HG02884 (cell line): ENCODE measurements at regions not wholly inside any gene's neighbourhood (a gene's known extent, or its start where the extent isn't known, plus 50 kb on each side); places are given as distances from the start of the nearest gene placed in this dataset.
"Not testable (repeated sequence)": the region's sequence is repeated elsewhere in the genome, so short reads cannot be mapped to it uniquely, and the experiment has no call there.

Experiments
- ATAC-seq: cut with Tn5 transposase; IDR thresholded peaks from one replicate; pipeline ENCODE4 v1.9.1; 2021; ENCODE audit warnings: mild to moderate bottlenecking, moderate library complexity; ENCODE audit not compliant: unreplicated experiment

DNA sequence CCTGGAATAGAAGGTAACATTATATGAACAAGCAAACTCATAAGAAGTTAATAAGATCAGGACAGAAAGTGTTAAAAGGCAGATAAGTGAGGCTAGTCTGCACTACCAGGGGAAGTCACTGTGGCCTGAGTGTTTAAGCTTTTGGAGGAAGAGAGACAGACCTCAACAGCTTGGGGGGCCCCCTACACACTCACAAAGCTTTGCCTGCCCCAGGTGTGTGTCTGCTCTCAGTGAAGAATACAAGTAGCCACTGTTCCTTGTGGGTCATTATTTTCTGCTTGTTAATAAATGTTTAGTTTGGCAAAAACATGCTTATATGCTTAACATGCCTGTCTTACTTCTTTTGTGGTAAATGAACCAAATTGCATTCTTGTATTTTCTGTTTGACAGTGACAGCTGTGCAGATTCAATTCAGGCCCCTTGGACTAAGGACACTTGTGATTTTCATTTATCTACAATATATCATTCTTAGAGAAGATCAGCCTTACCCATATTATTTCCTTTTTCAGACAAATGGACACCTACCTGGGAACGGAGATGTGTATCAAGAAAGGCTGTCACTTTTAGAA, 50.7 kb upstream of the C12orf71 start:
- no peak for ATAC-seq

- no peak for ATAC-seq
Observed at GRCh38 chr12:27140478-27140969, 58.1 kb upstream of the C12orf71 start.

- ATAC-seq: no peak
Observed at GRCh38 chr12:27142101-27142721, 59.8 kb upstream of the C12orf71 start.

DNA sequence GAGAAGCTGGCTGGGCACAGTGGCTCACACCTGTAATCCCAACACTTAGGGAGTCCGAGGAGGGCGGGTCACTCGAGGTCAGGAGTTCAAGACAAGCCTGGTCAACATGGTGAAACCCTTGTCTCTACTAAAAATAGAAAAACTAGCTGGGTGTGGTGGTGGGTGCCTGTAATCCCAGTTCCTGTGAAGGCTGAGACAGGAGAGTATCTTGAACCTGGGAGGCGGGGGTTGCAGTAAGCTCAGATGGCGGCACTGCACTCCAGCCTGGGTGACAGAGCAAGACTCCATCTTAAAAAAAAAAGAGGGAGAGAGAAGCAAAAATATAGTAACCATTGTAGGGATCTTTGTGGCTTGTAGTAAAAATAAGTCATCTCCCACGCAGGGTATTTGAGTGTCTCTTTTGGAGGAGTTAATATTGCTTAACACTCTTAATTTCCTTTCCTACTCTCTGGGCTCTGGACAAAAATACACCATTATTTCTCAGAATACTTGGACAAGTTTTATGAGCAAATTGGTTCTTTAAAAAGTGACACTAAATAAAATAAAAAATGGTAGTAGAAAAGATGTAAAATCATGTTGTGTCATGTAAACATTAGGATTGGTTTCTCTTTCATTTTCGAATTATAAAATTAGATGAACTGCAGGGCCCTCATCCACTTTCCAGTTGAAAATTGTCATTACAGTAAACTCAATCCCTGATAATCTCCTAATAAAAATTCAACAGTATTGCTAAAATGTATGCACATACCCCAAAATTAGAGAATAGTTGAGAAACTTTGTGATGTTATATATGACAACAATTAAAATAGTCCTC, 61.1 kb upstream of the C12orf71 start:
- no peak for ATAC-seq

DNA sequence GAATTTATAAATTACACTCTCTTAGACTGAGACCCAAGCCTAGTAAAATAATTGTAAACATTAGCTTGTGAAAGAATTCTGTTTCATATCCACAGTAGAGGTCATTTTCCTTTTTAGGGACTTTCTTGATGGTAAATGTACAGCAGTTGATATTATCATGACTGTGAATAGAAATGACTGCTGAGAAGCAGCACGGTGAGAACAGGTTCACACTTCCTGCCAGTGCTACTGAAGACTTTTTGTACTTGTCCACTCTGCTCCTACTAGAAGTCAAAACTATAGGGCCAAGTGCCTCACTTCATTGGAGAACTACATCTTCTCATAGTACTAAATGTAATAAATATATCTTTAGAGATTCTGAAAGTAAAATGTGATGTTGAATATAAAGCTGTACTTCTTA, 63.3 kb upstream of the C12orf71 start:
- peak; percentile 48 for ATAC-seq

DNA sequence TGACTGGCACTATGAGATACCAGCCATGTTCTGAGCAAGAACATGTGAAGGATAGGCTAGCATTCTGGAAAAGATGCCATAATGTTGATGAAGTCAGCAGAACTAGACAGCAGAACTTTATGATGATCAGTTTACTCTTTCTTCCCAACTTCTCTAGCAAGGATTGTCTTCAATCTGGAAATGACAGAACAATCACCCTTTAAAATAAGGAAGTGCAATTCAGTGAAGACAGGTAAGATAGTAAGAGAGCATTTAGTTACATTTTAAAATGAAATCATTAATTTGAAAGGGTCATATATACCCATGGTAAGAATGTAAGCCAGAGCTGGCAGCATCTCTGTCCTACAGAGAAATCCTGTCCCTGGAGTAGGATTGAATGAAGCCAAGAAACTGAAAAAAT, 66.0 kb upstream of the C12orf71 start:
- no peak for ATAC-seq

DNA sequence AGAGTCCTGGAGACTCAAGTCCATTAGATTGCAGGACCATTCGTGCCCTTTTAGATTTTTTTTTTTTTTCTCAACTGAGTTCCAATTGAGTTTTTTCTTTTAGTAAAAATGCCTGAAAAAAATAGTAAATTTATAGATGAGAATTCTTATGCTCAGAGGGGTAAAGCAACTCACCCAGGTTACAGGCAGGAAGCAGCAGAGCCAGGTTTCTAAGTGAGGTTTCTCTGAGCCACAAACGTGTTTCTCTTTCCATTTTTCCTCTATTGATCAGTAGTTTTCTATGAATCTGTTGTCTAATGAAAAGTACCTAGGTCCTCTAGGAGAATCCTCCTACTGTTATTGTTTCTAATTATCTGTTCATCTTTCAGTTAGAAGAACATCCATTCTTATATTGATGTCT, 66.4 kb upstream of the C12orf71 start:
- ATAC-seq: no peak

GRCh38 chr12:27151479-27151878, 69.1 kb upstream of the C12orf71 start:
- ATAC-seq: no peak

DNA sequence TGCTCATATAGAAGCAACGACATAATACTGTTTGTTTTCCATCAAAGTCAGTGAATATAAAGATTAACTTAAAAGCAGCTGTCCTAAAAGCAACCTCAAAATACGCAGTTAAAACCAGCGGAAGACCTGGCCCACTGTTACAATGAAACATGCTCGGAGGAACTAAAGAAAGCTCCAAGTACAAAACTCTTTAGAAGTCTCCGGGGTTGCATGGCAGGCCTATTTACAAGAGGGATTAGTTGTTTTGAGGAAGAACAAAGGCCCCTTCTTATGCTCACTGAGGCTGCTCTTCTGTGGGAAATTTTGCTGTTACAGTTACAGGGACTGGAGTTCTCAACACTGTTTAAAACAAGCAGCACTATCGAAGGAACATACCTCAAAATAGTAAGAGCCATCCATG, 75.9 kb upstream of the C12orf71 start:
- ATAC-seq: no peak

- no peak for ATAC-seq
Observed at GRCh38 chr12:27161458-27162228, 79.3 kb upstream of the C12orf71 start.

- no peak for ATAC-seq
Observed at GRCh38 chr12:27162229-27162537, 79.8 kb upstream of the C12orf71 start.

DNA sequence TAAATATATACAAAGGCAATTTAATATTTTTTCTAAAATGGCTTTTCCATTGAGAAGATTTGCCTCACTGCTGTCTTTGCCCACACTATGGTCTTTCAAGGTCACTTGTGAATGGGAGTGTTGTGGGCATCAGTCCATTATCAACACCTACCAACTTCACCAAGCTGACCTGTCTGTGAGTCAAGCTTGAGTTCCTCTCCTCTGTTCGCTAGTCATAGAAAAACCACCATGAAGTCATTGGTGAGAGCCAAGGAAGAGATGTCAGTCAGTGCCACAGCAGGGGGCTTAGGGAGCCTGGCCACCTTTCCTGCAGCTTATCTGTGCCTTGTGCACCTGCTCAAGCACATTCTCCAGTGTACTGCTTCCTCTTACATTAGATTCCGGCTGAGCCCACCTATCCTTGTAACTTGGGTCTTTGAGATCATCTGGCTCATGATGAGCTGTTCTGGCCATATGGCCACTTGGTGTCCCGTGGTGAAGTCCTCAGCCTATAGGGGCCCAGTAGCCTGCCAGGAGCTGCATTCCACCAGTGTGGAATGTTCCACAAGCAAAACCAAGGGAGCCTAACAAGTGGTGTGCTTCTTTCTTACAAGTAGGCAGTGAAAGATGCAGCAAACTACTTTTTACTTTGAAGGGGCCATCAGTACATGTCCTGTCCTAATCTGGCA, 80.8 kb upstream of the C12orf71 start:
- no peak for ATAC-seq

DNA sequence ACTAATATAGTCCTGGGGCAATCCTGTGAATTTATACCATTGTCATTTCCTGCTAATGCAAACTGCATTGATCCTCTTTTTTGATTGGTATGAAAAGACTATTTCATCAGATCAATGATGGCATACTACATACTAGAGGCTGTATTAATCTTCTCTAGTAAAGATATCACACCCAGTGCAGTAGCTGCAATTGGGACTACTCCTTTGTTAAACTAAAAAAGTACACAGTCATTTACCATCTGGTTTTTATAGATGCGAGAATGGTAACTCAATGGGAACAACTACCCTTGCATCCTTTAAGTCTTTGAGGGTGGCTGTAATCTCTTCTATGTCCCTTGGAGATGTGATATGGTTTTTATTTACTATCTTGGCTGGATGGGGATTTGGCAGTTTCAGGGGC, 80.2 kb upstream of the STK38L start:
- no peak for ATAC-seq

- no peak for ATAC-seq
Observed at GRCh38 chr12:27164330-27165040, 79.6 kb upstream of the STK38L start.

GRCh38 chr12:27165958-27166357, 78.1 kb upstream of the STK38L start:
- ATAC-seq: not testable (repeated sequence)

DNA sequence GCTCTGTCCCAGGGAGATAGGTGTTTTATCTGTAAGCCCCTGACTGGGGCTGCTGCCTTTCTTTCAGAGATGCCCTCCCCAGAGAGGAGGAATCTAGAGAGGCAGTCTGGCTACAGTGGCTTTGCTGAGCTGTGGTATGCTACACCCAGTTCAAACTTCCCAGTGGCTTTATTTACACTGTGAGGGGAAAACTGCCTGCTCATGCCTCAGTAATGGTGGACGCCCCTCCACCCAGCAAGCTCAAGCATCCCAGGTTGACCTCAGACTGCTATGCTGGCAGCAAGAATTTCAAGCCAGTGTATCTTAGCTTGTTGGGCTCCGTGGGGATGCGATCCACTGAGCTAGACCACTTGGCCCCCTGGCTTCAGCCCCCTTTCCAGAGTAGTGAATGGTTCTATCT, 72.6 kb upstream of the STK38L start:
- not testable (repeated sequence) for ATAC-seq

- no peak for ATAC-seq
Observed at GRCh38 chr12:27176765-27177164, 67.3 kb upstream of the STK38L start.

DNA sequence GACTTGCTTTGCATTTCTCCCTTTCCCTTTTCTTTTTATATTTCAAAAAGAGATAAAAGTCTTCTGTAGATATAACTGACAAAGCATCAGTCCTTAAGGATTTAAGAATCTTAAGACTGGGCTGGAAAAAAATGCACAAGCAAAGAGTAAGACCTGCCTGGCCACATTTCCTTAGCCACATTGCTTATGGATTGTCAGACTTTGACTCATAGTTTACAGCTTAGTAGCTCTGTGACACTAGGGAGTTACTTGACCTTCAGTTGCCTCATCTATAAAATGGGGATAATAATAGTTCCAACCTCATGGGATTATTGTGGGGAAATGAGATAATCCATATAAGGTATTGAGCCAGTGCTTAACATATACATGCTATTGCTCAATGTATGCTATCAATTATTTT, 66.4 kb upstream of the STK38L start:
- no peak for ATAC-seq

- no peak for ATAC-seq
Observed at GRCh38 chr12:27178255-27178654, 65.8 kb upstream of the STK38L start.

DNA sequence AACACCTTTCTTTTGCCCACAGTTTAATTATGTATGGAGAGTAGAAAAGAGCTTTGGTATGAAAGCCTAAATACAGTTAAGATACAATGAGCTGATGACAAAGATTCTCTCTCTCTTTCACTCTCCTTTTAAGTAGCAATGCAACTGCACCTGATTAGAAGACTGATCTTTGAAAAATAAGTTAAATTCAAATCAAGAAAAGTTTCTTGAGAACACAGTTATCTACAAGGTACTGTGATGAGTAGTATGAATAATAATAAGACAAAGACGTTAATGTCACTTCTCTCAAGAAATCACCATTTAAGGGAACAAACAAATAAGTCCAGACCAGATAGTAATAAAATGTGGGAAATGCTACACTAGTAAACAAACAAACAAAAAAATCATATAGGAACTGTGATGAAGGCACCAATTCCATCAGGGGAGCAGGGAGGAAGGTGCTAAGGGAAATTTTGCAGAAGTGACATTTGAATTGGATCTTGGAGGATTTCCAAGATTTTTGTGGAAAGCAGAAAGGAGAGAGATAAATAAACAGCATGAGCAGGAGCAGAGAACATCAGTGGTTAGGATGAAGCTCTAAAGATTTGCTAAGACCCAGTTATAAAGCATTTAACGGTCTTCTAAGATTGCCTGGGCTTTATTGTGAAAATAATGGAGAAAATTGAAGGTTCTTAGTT, 65.2 kb upstream of the STK38L start:
- ATAC-seq: no peak
